Tibial nerve (tissue), 3 donors: ENCODE measurements at regions not wholly inside any gene's neighbourhood (a gene's known extent, or its start where the extent isn't known, plus 50 kb on each side); places are given as distances from the start of the nearest gene placed in this dataset.

Experiments used
- CTCF ChIP-seq, 5 experiments: fragments of 200-600 bp in 3 of 5; fragments of 450-650 bp in 2 of 5; sonication (generic) in 3 of 5; IDR thresholded peaks; one replicate each; pipeline ENCODE4 v1.5.1; 2016 to 2019; ENCODE audit warnings: antibody characterized with exemption in 5 of 5, mild to moderate bottlenecking in 3 of 5, moderate library complexity in 2 of 5
- POLR2A ChIP-seq, 2 donors: fragments of 450-650 bp; IDR thresholded peaks; one replicate each; pipeline ENCODE4 v1.6.1; 2017; ENCODE audit warnings: antibody characterized with exemption in 2 of 2, mild to moderate bottlenecking in 2 of 2, moderate library complexity in 2 of 2

GRCh38 chr1:112304612-112305011 lies 91.4 kb upstream of the CTTNBP2NL start:
- TF ChIP-seq CTCF (IDR thresholded peaks at IDR 0.05) (no peak), POLR2A (IDR thresholded peaks at IDR 0.05) (no peak)
